ENCODE measurements at regions not wholly inside any gene's neighbourhood (a gene's known extent, or its start where the extent isn't known, plus 50 kb on each side); places are given as distances from the start of the nearest gene placed in this dataset.

GRCh38 chr1:228923973-228924686 is 188.9 kb downstream of the RHOU start:
- no peak for DNase-seq

GRCh38 chr1:228925691-228926090 is 190.4 kb downstream of the RHOU start:
- DNase-seq = no peak

DNA sequence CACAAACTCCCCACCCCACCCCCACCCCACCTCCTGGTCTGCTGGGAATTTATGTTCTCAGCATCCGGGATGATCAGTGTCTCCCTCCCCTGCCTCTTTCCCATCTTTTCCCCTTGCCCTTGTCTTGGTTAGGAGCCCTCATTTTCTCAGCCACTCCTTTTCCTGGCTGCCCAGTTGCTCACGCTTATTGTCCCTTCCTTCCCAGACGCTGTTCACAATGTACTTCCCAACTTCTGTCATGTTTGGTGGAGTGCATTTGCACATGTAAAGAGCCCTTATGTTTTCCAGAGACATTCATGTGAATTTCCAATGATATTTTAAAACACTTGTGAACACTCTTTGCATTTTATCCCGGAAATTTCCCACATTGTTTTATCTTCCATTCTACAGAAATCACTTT is 192.1 kb downstream of the RHOU start:
- DNase-seq = no peak

- DNase-seq = no peak
Observed at GRCh38 chr1:228927946-228928898, 192.9 kb downstream of the RHOU start.

DNA sequence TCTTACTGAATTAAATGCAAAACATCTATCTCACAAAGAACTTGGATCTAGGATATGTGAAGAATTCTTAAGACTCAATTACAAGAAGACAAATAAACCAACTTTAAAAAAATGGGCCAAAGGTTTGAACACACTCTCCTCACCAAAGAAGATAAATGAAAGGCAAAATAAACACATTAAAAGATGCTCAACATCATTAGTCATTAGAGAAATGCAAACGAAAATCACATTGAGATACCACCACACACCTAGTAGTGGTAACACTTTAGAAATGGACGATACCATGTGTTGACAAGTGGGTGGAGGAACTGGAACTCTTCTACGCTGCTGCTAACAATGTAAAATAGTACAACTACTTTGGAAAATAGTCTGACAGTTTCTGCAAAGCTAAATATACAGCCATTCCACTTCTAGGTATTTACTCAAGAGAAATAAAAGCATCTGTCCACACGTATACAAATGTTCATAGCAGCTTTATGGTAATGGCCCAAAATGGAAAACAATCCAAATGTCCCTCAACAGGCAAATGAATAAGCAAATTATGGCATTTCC is 194.3 kb downstream of the RHOU start:
- DNase-seq = no peak

- no peak for DNase-seq
Observed at GRCh38 chr1:228930479-228930957, 195.2 kb downstream of the RHOU start.

GRCh38 chr1:228933753-228934152 is 198.5 kb downstream of the RHOU start:
- DNase-seq = no peak

- DNase-seq = no peak
Observed at GRCh38 chr1:228935198-228935663, 200.0 kb downstream of the RHOU start.

DNA sequence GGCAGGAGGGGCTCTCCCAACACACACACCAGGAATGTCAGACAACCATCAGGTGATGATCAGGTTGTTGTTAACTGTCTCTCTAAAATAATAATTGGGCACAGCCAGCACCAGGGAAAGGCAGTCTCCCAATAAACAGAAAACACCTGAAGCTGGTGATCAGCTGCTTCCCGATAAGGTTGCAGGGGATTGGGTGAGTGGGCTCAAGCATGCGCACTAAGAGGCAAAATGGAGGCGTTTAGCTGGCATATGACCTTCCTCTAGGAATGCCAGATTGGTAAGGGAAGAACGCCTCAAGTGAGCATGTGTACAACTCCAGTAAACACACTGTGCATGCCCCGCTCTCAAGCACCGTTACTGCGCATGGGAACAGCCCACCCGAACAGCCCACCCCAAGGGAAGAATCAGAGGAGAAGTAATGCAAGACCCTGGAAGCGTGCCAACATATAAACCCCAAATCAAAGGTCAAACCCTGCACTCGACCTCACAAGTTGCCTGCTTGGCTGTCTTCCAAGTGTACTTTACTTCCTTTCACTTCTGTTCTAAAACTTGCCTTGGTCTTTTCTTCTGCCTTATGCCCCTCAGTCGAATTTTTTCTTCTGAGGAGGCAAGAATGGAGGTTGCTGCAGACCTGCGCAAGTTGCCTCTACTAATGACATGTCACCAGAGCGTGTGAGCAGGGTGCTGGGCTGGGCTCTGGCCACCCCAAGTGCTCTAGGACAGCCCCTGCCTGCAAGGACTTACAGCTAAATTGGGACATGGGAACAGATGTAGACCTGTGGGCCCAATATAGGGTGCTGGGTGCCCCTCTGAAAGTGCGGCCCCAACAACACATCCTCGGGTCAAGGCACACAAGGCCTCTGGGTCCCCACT is 200.8 kb downstream of the RHOU start:
- no peak for DNase-seq

GRCh38 chr1:228936881-228937280 is 201.6 kb downstream of the RHOU start:
- DNase-seq = no peak

GRCh38 chr1:228937351-228937750 is 202.1 kb downstream of the RHOU start:
- no peak for DNase-seq

DNA sequence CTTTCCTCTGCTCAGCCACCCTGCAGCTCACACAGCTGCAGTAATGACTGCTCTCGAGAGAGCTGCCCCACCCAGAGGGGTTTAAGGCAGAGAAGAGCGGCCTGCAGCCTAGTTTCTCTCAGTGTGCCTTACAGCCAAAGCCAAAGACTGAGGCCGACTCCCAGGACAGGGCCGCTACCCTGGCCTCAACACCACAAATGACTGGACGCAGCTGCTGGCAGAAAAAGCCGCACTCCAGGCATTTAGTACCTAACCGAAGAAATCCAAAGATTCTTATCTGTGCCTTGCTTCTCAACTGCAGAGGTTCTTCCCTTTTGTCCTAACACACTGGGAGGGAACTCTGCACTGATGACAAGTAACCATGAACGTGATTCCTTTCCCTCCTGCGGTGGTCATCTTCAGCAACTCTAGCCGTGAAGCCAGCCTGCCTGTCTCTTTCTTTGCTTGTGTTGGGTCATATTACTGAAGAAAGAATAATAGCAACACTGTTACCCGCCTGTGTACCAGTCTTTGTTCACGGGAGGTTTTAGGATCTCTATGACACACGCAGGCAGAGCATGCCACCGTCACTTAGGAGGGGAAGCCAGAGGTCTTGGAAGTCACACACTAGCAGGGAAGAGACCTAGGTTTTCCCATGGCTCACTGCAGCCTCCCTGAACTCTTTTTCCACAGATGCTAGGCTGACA is 202.7 kb downstream of the RHOU start:
- DNase-seq = no peak

DNA sequence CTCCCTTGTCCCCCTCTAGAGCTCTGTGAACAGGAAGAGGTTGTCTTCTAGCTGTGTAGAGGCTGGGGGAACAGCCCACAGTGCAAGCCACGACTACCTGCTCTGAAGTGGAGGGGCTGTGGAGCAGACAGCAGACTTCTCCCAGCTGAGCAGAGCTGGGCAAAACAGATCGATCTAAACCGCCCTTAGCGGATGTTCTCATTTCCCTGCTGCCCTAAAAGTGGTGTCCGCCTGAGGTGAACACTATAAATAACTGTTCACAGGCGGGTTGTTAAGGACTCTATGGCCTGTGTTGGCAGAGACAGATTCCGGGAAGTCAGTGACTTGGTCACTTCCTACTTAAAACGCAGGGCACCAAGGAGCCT is 203.2 kb downstream of the RHOU start:
- DNase-seq = peak; percentile 38

DNA sequence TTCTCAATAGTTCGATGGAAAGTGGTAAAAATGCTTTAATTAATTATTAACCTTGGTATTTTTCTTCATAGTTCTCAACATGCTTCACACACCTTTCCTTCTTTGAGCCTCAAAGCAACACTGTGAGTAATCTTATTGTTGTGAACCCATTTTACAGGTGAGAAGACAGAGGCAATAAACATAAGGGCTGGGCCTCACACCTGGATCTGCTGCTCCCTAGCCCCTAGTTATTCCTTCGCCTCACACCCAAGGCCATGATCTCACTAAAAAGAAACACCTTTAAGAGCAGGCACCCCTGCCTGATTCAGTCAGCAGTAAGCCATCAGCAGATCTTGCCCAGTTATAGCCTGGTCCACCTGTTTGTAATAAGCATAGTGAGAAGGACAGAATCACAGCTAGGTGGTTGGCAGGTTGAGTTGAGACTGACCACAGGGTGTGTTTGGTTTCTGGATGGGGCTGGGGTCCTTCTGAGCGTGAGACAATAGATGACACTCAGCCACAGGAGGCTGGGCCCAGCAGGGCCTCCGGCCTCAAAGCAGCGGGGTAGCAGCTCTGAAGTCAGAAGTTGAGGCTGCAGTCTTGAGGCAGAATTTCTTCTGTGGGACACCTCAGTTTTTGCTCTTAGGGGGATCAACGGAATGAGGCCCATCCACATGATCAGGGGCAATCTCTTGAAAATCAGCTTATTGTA is 203.9 kb downstream of the RHOU start:
- DNase-seq = no peak

DNA sequence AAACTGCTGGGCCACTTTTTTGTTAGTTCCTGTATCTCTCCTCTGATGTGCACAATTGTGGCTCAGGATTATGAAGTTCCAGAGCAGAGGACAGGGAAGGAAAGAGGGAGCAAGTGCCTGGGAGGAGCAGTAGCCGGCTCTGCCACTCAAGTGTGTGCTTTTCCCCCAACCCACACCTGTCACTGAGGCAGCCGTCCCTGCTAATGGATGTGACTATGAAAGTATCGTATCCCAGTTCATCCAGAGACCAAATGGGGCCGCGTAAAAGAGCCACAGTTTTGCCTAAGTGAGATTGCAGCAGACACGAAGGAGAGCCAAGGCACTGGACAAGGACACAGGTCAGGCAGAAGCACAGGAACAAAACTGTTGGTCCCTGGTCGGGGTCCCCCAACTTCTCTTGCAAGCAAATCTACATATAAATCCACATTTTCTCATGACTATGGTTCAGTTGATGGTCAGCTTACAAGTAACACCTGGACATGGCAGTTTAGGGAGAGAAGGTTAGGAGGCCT is 204.7 kb downstream of the RHOU start:
- DNase-seq = no peak

DNA sequence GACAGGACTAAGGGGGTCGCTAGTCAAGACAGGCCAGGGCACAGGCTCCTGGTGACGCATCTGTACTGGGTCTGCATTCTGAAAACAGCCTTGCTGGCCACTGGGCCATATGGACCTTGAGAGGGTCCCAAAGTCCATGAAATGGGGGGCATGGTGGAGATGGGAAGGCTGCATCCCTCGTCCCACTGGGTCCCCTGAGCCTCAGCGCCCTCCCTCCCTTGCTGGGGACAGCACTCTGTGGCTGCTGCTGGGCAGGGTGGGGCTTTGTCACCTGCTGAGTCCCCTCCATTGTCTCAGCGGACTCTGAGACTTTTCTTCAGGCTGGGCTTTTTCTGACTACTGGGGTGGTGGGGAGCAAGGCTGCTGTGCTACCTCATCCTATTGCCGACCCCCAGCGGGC is 205.2 kb downstream of the RHOU start:
- no peak for DNase-seq

- no peak for DNase-seq
Observed at GRCh38 chr1:228940926-228941325, 205.6 kb downstream of the RHOU start.

DNA sequence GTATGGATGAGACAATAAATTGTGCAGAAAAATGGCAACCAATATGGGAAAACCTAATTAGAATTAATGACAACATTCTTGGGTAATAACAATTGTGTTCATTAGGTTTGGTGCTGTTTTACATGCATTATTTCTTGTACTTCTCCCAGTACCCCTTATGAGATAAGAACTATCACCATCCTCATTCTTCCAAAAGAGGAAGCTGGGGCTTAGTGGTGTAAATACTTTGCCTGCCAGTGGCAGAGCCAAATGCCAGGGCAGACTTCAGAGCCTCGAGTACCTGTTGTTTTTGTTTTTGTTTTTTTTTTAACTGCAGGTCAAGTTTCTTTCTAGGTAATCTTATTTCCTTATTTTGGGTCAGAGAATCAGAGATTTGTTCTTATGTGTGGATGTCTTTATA is 206.4 kb downstream of the RHOU start:
- no peak for DNase-seq

DNA sequence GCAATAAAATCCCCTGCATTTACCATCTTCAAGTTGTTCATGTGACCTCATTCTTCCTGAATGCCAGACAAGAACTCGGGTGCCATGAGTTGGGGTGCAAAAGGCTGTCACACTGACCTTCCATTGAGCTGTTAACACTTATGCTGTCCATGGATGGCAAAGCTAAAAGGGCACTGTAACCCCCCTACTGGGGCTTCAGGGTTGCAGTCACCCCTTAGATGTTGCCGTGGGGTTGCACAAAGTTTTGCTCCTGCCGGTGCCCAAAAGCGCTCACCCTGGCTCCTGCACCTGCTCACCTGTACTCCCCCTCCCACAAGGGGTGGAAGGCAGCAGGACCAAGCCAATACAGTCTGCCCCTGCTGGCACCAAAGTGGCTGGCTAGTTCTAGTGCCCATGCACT is 208.2 kb downstream of the RHOU start:
- no peak for DNase-seq

DNA sequence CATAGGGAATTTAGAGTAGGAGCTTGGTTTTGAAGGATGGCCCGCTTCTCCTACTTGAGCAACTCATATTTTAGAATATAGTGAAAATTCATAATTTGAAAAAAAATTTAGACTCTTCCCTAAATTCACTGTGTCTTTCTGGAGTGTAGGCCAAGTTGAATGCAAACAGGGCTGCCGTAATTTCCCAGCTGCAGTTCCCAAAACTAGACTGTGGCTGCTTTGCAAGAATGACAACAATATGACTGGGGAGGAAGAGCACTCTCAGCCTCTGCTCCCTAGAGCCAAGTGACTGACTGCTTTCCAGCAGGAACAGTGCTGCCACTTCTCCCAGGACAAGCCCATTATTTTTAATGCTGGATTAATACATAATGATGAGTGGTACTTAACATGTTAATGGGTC is 209.0 kb downstream of the RHOU start:
- no peak for DNase-seq

- no peak for DNase-seq
Observed at GRCh38 chr1:228944935-228945371, 209.7 kb downstream of the RHOU start.
